ENCODE measurements at regions not wholly inside any gene's neighbourhood (a gene's known extent, or its start where the extent isn't known, plus 50 kb on each side); places are given as distances from the start of the nearest gene placed in this dataset.

DNA sequence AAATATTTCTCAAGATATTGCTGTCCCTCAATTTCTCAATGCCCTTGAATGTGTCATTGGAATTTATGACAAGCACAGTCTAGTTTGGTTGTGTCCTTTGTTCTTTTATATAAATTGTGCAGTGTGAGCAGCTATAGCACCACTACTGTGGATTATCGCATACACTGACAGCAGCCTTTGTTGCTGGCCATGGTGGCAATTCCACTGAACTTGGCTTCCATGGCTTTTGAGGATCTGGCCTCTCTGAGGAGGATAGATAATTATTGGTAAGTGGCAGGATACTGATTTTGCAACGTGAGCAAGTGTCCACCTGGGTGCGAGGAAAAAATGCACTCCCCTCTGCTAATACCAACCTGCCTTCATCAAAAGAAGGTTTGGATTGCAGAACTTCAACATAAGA, 84.0 kb downstream of the RDH14 start:
- Histone ChIP-seq H3K27ac (ENCODE audit: low read depth, low read length) (no peak overlapping the region), H3K27me3 (ENCODE audit: control insufficient read depth, low read length) (0 out of 2 replicates have a peak, but pooled peaks cover 5% of the 10 kb centered on the region)
- no peak for TF ChIP-seq EZH2phosphoT487 (IDR thresholded peaks at IDR 0.05; ENCODE audit: borderline replicate concordance, low read length)
- TF ChIP-seq, protein P1, sequence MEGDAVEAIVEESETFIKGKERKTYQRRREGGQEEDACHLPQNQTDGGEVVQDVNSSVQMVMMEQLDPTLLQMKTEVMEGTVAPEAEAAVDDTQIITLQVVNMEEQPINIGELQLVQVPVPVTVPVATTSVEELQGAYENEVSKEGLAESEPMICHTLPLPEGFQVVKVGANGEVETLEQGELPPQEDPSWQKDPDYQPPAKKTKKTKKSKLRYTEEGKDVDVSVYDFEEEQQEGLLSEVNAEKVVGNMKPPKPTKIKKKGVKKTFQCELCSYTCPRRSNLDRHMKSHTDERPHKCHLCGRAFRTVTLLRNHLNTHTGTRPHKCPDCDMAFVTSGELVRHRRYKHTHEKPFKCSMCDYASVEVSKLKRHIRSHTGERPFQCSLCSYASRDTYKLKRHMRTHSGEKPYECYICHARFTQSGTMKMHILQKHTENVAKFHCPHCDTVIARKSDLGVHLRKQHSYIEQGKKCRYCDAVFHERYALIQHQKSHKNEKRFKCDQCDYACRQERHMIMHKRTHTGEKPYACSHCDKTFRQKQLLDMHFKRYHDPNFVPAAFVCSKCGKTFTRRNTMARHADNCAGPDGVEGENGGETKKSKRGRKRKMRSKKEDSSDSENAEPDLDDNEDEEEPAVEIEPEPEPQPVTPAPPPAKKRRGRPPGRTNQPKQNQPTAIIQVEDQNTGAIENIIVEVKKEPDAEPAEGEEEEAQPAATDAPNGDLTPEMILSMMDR (IDR thresholded peaks at IDR 0.05; ENCODE audit: low read depth, low read length, poor library complexity, severe bottlenecking): no peak

GRCh38 chr2:18475884-18476283, 84.6 kb downstream of the RDH14 start:
- Histone ChIP-seq H3K27me3 (ENCODE audit: control insufficient read depth, low read length) (0 out of 2 replicates have a peak, but pooled peaks cover 5% of the 10 kb centered on the region), H3K36me3 (ENCODE audit: control insufficient read depth, low read length) (no peaks in the 10 kb centered on the region), H3K79me2 (ENCODE audit: control insufficient read depth, low read length) (no peaks in the 10 kb centered on the region), H3K9me2 (replicated peaks; ENCODE audit: control insufficient read depth, low read length) (no peaks in the 10 kb centered on the region), H3K9me3 (ENCODE audit: control insufficient read depth, insufficient read depth, low read length) (no peaks in the 10 kb centered on the region), H3K4me1 (ENCODE audit: control insufficient read depth, low read length) (no peaks in the 10 kb centered on the region), H3K4me3 (ENCODE audit: low read length) (no peak overlapping the region), H3K4me2 (ENCODE audit: low read length) (no peak overlapping the region), H3F3A (ENCODE audit: control insufficient read depth, insufficient read depth) (no peaks in the 10 kb centered on the region), H4K20me1 (ENCODE audit: control insufficient read depth, insufficient read depth, low read depth, low read length) (no peaks in the 10 kb centered on the region), H3K27ac (ENCODE audit: low read depth, low read length) (no peak overlapping the region)
- TF ChIP-seq EZH2phosphoT487 (IDR thresholded peaks at IDR 0.05; ENCODE audit: borderline replicate concordance, low read length): no peak
- TF ChIP-seq, protein P1 (IDR thresholded peaks at IDR 0.05; ENCODE audit: low read depth, low read length, poor library complexity, severe bottlenecking): no peak

More for the DNA sequence above, 84.0 kb downstream of the RDH14 start:
- no peaks in the 10 kb centered on the region for H3F3A ChIP-seq (ENCODE audit: control insufficient read depth, insufficient read depth)
- H3K9me3 ChIP-seq (ENCODE audit: control insufficient read depth, insufficient read depth, low read length): no peaks in the 10 kb centered on the region
- no peak overlapping the region for H3K4me2 ChIP-seq (ENCODE audit: low read length)
- no peaks in the 10 kb centered on the region for H3K36me3 ChIP-seq (ENCODE audit: control insufficient read depth, low read length)
- H3K4me1 ChIP-seq (ENCODE audit: control insufficient read depth, low read length): no peaks in the 10 kb centered on the region
- no peak overlapping the region for H3K4me3 ChIP-seq (ENCODE audit: low read length)
- no peaks in the 10 kb centered on the region for H4K20me1 ChIP-seq (ENCODE audit: control insufficient read depth, insufficient read depth, low read depth, low read length)
- no peaks in the 10 kb centered on the region for H3K79me2 ChIP-seq (ENCODE audit: control insufficient read depth, low read length)
- H3K9me2 ChIP-seq (replicated peaks; ENCODE audit: control insufficient read depth, low read length): no peaks in the 10 kb centered on the region

DNA sequence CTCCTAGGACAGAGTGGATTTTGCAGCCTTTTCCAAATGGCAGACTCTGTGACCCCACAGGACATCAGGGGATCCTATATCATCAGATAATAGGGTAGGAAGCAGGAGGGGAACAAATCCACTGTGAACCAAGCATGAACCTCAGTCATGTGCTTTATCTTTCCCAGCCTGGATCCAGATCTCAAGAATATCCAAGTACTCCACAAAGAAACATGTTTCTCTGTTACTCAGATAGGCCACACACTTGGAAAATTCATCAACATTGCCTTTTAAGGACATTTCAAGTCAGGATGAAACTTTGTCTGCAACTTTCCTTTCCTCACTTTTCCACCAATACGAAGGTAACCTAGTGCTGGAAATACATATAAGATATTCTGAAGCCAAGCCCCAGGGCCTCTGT, 85.8 kb downstream of the RDH14 start:
- H3K79me2 ChIP-seq (ENCODE audit: control insufficient read depth, low read length): no peaks in the 10 kb centered on the region
- 0 out of 2 replicates have a peak, but pooled peaks cover 5% of the 10 kb centered on the region for H3K27me3 ChIP-seq (ENCODE audit: control insufficient read depth, low read length)
- no peaks in the 10 kb centered on the region for H3K4me1 ChIP-seq (ENCODE audit: control insufficient read depth, low read length)
- TF ChIP-seq EZH2phosphoT487 (IDR thresholded peaks at IDR 0.05; ENCODE audit: borderline replicate concordance, low read length): no peak
- TF ChIP-seq, protein P1 (IDR thresholded peaks at IDR 0.05; ENCODE audit: low read depth, low read length, poor library complexity, severe bottlenecking): no peak
- no peak overlapping the region for H3K4me2 ChIP-seq (ENCODE audit: low read length)
- no peak overlapping the region for H3K4me3 ChIP-seq (ENCODE audit: low read length)
- no peaks in the 10 kb centered on the region for H3K9me3 ChIP-seq (ENCODE audit: control insufficient read depth, insufficient read depth, low read length)
- no peaks in the 10 kb centered on the region for H3K36me3 ChIP-seq (ENCODE audit: control insufficient read depth, low read length)
- no peaks in the 10 kb centered on the region for H3K9me2 ChIP-seq (replicated peaks; ENCODE audit: control insufficient read depth, low read length)
- no peak overlapping the region for H3K27ac ChIP-seq (ENCODE audit: low read depth, low read length)
- no peaks in the 10 kb centered on the region for H4K20me1 ChIP-seq (ENCODE audit: control insufficient read depth, insufficient read depth, low read depth, low read length)
- H3F3A ChIP-seq (ENCODE audit: control insufficient read depth, insufficient read depth): no peaks in the 10 kb centered on the region
